Left kidney (tissue), 1 donor: ENCODE measurements at regions not wholly inside any gene's neighbourhood (a gene's known extent, or its start where the extent isn't known, plus 50 kb on each side); places are given as distances from the start of the nearest gene placed in this dataset.
A peak's percentile ranks its signal among the peaks of the same experiment; 100 is the strongest.
"Not testable (repeated sequence)": the region's sequence is repeated elsewhere in the genome, so short reads cannot be mapped to it uniquely, and the experiment has no call there.

Experiments
- DNase-seq: peaks from one replicate; pipeline ENCODE4 v3.0.0-alpha.2; 2013

- DNase-seq = no peak
Measured at GRCh38 chr15:34650177-34650576, 66.7 kb upstream of the GOLGA8B start.

GRCh38 chr15:34648294-34648631 lies 64.8 kb upstream of the GOLGA8B start:
- no peak for DNase-seq

GRCh38 chr15:34647569-34648293 lies 64.3 kb upstream of the GOLGA8B start:
- no peak for DNase-seq

- no peak for DNase-seq
Measured at GRCh38 chr15:34646918-34647317, 63.5 kb upstream of the GOLGA8B start.

GRCh38 chr15:34644851-34645250 lies 61.4 kb upstream of the GOLGA8B start:
- DNase-seq = no peak

- DNase-seq = no peak
Measured at GRCh38 chr15:34644061-34644460, 60.6 kb upstream of the GOLGA8B start.

GRCh38 chr15:34642247-34642646 lies 58.8 kb upstream of the GOLGA8B start:
- DNase-seq = peak; percentile 28

- DNase-seq = no peak
Measured at GRCh38 chr15:34640661-34641060, 57.2 kb upstream of the GOLGA8B start.

- no peak for DNase-seq
Measured at GRCh38 chr15:34637305-34637704, 53.9 kb upstream of the GOLGA8B start.

- not testable (repeated sequence) for DNase-seq
Measured at GRCh38 chr15:34633602-34634001, 50.2 kb upstream of the GOLGA8B start.
